PC-9 (cell line): ENCODE measurements at regions not wholly inside any gene's neighbourhood (a gene's known extent, or its start where the extent isn't known, plus 50 kb on each side); places are given as distances from the start of the nearest gene placed in this dataset.

Experiments
- BruUV-seq: library from RNA; stranded (reverse); fragments of 400-500 nt; replicated peaks from 2 replicates; lab custom pipeline; 2021; lab: Mats Ljungman, UMichigan
- CTCF ChIA-PET: fragments of 300-600 bp; sonication (Branson Sonifier 250); formaldehyde crosslinking; loops from one replicate; lab custom pipeline; 2022; ENCODE audit warnings: antibody characterized with exemption; lab: Charles Lee
- POLR2A ChIA-PET: fragments of 300-600 bp; sonication (Branson Sonifier 250); formaldehyde crosslinking; loops from one replicate; lab custom pipeline; 2022; ENCODE audit warnings: antibody characterized with exemption; ENCODE audit not compliant: unreplicated experiment; lab: Charles Lee
- DNase-seq, 2 experiments: peaks; one replicate each; pipeline versions ENCODE4 v3.0.0 to v3.0.0-alpha.2; 2015 to 2022; ENCODE audit warnings: mixed read lengths in 1 of 2
- H2AFZ ChIP-seq: fragments of 200-600 bp; sonication (generic); 2 replicates; pipeline ENCODE4 v1.8.1; 2017; ENCODE audit warnings: antibody characterized with exemption
- H3F3A ChIP-seq: fragments of 200-600 bp; sonication (generic); 2 replicates; pipeline ENCODE4 v1.8.1; 2017; ENCODE audit warnings: antibody characterized with exemption, mild to moderate bottlenecking, low read depth; ENCODE audit not compliant: insufficient read depth
- H3K27ac ChIP-seq: fragments of 200-600 bp; sonication (generic); 2 replicates; pipeline ENCODE4 v1.6.1; 2016; ENCODE audit warnings: mixed run types
- H3K27me3 ChIP-seq: fragments of 200-600 bp; sonication (generic); 2 replicates; pipeline ENCODE4 v1.6.1; 2016; ENCODE audit warnings: low read depth, mixed run types; ENCODE audit not compliant: insufficient read depth
- H3K36me3 ChIP-seq: fragments of 200-600 bp; sonication (generic); 2 replicates; pipeline ENCODE4 v1.6.1; 2016; ENCODE audit warnings: low read depth, mixed run types
- H3K4me1 ChIP-seq: fragments of 200-600 bp; sonication (generic); replicated peaks from 2 replicates; pipeline ENCODE4 v1.6.1; 2016; ENCODE audit warnings: mixed run types; ENCODE audit not compliant: insufficient read depth
- H3K4me2 ChIP-seq: fragments of 200-600 bp; sonication (generic); 2 replicates; pipeline ENCODE4 v1.6.1; 2017; ENCODE audit warnings: mixed run types
- H3K4me3 ChIP-seq: fragments of 200-600 bp; sonication (generic); 2 replicates; pipeline ENCODE4 v1.6.1; 2016; ENCODE audit warnings: mixed run types
- H3K79me2 ChIP-seq: fragments of 200-600 bp; sonication (generic); 2 replicates; pipeline ENCODE4 v1.6.1; 2017; ENCODE audit warnings: low read depth, mixed run types
- H3K9me2 ChIP-seq: fragments of 200-600 bp; sonication (generic); 2 replicates; pipeline ENCODE4 v1.8.1; 2017; ENCODE audit warnings: mild to moderate bottlenecking; ENCODE audit not compliant: insufficient read depth
- H3K9me3 ChIP-seq: fragments of 200-600 bp; sonication (generic); 2 replicates; pipeline ENCODE4 v1.8.1; 2016; ENCODE audit warnings: low read depth; ENCODE audit not compliant: insufficient read depth
- H4K20me1 ChIP-seq: fragments of 200-600 bp; sonication (generic); 2 replicates; pipeline ENCODE4 v1.8.1; 2017; ENCODE audit not compliant: insufficient read depth
- CTCF ChIP-seq: fragments of 200-600 bp; sonication (generic); conservative IDR thresholded peaks from 2 replicates; pipeline ENCODE4 v1.6.1; 2017; ENCODE audit warnings: mixed run types, antibody characterized with exemption, mild to moderate bottlenecking, moderate library complexity
- EZH2 ChIP-seq: fragments of 200-600 bp; sonication (generic); IDR thresholded peaks from 2 replicates; pipeline ENCODE4 v1.8.0; 2017; ENCODE audit warnings: antibody characterized with exemption, low read depth
- intact Hi-C: fragments of 100-400 bp; cut with micrococcal nuclease; formaldehyde crosslinking; loops from one replicate; pipeline ENCODE4 v1.10.0; 2022; ENCODE audit not compliant: unreplicated experiment

- ChIA-PET POLR2A (no interaction called here), CTCF (no interaction called here)
- no peak overlapping the region for H3K4me3 ChIP-seq
- H3K4me2 ChIP-seq, result no peak overlapping the region
- no TSS peak for BruUV-seq
- no peaks in the 10 kb centered on the region for H3K27me3 ChIP-seq
- H3F3A ChIP-seq, result no peaks in the 10 kb centered on the region
- H3K4me1 ChIP-seq, result no peaks in the 10 kb centered on the region
- intact Hi-C loops, result no loop called here
- H3K9me2 ChIP-seq, result no peaks in the 10 kb centered on the region
- no peaks in the 10 kb centered on the region for H3K36me3 ChIP-seq
- no peak for DNase-seq
- H3K79me2 ChIP-seq, result no peaks in the 10 kb centered on the region
- TF ChIP-seq EZH2, result no peak
- no peak for TF ChIP-seq CTCF
- H3K27ac ChIP-seq, result no peak overlapping the region
- no peak overlapping the region for H2AFZ ChIP-seq
- H3K9me3 ChIP-seq, result no peaks in the 10 kb centered on the region
- H4K20me1 ChIP-seq, result no peaks in the 10 kb centered on the region
These were observed 122.2 kb downstream of the DSC3 start for GRCh38 chr18:30920351-30920750.

- Histone ChIP-seq H3K27me3 (no peaks in the 10 kb centered on the region), H3K27ac (no peak overlapping the region), H3K36me3 (no peaks in the 10 kb centered on the region), H4K20me1 (no peaks in the 10 kb centered on the region), H3K9me3 (no peaks in the 10 kb centered on the region), H3K4me3 (no peak overlapping the region), H3K4me1 (no peaks in the 10 kb centered on the region), H3F3A (no peaks in the 10 kb centered on the region), H3K4me2 (no peak overlapping the region), H3K79me2 (no peaks in the 10 kb centered on the region), H2AFZ (no peak overlapping the region), H3K9me2 (no peaks in the 10 kb centered on the region)
- intact Hi-C loops, result no loop called here
- no peak for TF ChIP-seq EZH2
- TF ChIP-seq CTCF, result no peak
- POLR2A ChIA-PET, result no interaction called here
- no TSS peak for BruUV-seq
- CTCF ChIA-PET, result no interaction called here
- no peak for DNase-seq
These were observed 124.9 kb downstream of the DSC3 start for GRCh38 chr18:30917651-30918050.

- Histone ChIP-seq H3K27ac (no peak overlapping the region), H2AFZ (no peak overlapping the region), H3K4me2 (no peak overlapping the region), H3K27me3 (no peaks in the 10 kb centered on the region), H3K9me2 (no peaks in the 10 kb centered on the region), H3K4me3 (no peak overlapping the region), H3F3A (no peaks in the 10 kb centered on the region), H3K79me2 (no peaks in the 10 kb centered on the region), H3K36me3 (no peaks in the 10 kb centered on the region), H4K20me1 (no peaks in the 10 kb centered on the region), H3K4me1 (no peaks in the 10 kb centered on the region), H3K9me3 (no peaks in the 10 kb centered on the region)
- no TSS peak for BruUV-seq
- ChIA-PET POLR2A (no interaction called here), CTCF (no interaction called here)
- no peak for TF ChIP-seq CTCF
- TF ChIP-seq EZH2, result no peak
- DNase-seq, result no peak
- intact Hi-C loops, result no loop called here
These were observed 127.1 kb downstream of the DSC3 start for GRCh38 chr18:30915336-30915988.
